HG03097 (cell line): ENCODE measurements at regions not wholly inside any gene's neighbourhood (a gene's known extent, or its start where the extent isn't known, plus 50 kb on each side); places are given as distances from the start of the nearest gene placed in this dataset.

Experiments used
- ATAC-seq: cut with Tn5 transposase; IDR thresholded peaks from one replicate; pipeline ENCODE4 v1.9.1; 2021; ENCODE audit not compliant: unreplicated experiment, low FRiP score

DNA sequence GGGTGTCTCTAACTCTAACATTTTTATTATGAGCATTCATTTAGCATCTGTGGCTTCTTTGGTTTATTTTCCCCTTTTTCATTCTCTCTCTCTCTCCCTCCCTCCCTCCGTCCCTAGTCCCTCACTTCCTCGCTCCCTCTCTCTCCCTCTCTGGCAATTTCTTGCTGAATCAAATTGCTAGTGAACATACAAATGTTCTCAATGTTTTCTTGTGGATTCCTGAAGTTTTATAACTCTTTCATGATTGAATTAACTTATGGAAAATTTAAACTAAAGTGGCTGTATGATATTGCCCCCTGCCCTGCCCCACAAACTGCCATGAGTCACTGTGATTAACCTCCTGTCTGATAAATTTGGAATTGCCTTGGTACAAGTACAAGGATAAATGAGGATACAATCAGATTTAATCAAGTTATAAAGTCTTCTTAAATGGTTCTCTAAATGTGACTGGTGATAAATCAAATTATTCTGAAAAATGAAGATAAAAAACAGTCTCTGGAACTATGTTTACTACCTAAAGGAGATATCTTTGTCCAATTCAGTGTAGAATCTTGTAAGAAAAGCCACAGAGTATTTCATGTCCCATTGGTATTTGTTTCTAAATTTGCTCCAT is 143.0 kb upstream of the PDGFD start:
- no peak for ATAC-seq

DNA sequence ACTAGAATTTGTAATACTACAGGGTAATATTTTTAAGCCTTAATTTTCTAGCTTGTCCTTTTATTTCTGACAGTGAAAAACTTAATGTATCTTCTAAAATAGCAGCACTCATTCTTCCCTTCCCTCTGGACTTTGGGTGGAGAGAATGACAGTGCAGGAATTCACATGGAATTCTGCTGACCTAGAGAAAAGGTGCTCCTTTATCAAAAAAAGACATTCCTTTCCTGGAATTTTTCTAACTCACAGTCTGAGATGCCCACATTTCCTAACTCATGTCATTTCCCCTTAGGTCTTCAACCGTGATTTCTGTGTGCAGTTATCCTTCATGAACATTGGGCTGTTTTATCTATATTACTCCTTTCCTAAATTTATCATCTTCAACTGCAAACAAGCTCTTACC is 137.8 kb upstream of the PDGFD start:
- no peak for ATAC-seq

GRCh38 chr11:104291646-104292045 is 127.7 kb upstream of the PDGFD start:
- ATAC-seq, result no peak

- ATAC-seq, result no peak
Observed at GRCh38 chr11:104286129-104286528, 122.2 kb upstream of the PDGFD start.

GRCh38 chr11:104279587-104279986 is 115.6 kb upstream of the PDGFD start:
- ATAC-seq, result no peak

DNA sequence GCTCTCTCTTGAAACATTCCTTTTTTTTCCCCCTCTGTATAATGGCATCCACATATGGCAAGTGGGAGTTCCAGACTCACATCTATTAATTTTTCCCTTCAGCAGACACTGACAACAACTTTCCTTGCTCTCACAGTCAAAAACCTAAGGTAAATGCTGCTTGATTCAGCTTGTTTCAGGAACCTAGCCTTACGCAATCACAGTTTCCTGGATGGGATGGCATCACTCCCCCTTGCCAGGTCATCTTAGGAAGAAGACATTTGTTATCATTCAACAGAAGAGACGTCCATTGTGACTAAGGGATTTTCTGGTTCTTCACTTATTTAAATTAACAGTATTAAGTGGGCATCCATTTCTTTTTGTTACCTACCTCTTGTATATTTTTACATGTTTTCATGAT is 112.0 kb upstream of the PDGFD start:
- ATAC-seq, result no peak

- no peak for ATAC-seq
Observed at GRCh38 chr11:104260456-104260855, 96.5 kb upstream of the PDGFD start.

DNA sequence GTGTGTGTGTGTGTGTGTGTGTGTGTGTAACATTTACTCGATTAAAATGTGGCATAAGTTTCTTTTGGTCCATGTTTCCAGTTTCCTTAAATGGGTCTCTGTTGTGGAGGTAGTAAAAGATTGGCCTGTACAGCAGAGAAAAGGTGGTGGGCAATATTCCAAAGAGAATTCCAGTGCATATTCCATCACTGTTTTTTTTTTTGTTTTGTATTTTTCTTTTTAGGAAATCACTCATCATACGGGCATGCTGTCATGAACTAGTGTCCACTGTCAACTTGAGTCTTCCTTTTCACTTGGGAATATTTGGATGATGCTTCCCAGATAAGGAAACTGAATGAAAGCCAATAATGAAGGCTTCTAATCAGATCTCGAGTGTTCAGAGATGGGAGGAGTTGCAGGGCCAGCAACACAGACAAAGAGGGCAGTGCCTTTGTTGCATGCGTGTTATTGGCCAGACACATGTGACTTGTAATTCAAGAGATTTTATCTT is 95.2 kb upstream of the PDGFD start:
- no peak for ATAC-seq

DNA sequence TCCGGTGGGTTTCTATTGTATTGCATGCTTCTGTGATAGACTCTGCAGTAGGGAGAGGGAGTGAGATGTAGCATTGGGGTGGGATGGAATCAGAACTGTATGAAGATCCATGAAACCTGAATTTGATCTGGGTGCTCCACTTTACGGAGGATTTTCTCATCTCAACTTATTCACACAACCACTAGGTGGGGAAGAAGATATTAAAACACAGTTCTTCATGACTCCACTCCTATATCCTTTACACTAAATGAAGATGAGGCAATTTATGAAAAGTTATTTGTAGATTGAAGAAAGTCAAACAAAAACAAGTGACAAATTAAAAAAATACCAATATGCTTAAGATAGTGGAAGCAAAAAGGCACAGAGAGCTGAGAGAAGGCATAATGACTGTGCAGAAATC is 92.6 kb upstream of the PDGFD start:
- no peak for ATAC-seq

DNA sequence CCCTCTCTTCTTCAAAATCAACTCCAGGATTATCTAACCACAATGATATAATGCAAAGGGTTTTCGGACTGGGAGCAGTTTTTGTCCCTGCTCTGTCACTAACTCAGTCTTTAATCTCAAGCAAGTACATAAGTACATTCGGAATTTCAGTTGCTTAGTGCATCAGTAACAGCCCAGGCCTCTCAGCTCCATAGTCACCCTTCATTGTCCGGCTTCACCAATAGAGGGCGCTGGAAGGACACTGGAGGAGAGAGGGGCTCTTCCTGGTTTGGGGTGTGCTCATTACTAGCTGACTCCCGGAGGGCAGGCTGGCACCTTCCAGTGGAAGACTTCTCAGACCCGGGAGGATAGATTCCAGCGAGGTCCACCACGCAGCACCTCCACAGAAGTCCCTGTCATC is 90.4 kb upstream of the PDGFD start:
- no peak for ATAC-seq

DNA sequence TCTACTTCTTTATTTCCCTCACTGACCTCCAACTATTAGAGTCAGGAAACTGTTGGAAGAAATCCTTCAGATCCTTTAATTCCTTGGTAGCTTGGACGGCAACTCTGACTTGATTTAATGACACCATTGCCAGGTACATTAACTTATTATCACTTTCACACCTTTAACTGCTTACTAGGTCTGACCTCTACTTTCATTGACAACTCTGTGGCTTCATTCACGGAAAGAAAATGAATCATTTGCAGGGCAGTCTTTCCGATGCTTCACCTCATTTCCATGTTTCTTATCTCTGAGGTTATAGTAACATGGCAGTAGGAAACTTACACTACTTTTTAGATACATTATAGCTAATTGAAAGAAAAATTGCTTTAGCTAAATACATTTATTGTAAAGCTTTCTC is 82.6 kb upstream of the PDGFD start:
- ATAC-seq, result no peak

DNA sequence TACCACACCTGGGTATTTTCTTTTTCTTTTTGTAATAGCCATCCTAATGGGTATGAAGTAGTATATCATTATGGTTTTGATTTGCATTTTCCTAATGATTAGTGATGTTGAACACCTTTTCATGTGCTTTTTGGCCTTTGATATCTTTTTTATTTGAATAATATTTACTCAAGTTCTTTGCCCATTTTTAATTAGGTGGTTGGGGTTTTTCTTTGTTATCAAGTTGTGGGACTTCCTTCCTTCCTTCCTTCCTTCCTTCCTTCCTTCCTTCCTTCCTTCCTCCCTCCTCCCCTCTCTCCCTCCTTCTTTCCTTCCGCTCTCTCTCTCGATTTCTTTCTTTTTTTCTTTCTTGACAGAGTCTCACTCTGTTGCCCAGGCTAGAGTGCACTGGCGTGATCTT is 75.0 kb upstream of the PDGFD start:
- no peak for ATAC-seq

DNA sequence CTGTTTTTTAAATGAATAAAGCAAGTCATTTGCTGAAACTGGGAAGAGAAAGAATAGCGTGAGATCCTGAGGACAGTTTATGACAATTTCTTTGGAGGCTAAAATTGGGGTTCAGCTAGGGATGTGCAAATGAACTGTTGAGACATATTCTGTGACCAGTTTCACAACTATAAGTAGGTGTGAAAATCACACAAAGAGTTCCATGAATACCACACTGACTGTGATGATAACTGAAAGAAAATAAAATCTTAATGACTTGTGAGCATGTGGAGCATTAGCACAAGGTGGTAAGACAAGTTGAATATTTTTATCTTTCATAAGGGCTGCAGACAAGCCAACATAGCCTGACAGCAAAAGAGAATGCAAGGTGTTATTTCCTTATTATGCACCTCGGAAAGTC is 61.1 kb upstream of the PDGFD start:
- ATAC-seq, result no peak

DNA sequence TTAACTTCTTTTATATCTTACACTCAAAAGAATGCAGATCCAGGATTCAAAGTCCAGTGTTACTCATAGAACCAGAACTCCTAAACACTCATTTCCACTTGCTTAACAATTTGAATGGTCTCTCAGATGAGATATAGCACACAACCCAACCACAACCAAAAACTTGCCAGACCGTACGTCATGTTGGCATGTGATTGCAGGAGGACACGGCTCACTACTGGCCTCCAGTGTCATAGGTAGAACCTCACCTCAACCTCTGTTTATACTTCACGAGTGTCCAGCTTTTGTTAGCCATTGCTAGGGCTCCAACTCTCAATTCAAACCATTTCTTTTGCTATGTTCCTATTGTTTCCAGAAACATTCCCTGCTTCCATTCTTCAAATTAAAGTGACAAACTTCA is 58.5 kb upstream of the PDGFD start:
- no peak for ATAC-seq

DNA sequence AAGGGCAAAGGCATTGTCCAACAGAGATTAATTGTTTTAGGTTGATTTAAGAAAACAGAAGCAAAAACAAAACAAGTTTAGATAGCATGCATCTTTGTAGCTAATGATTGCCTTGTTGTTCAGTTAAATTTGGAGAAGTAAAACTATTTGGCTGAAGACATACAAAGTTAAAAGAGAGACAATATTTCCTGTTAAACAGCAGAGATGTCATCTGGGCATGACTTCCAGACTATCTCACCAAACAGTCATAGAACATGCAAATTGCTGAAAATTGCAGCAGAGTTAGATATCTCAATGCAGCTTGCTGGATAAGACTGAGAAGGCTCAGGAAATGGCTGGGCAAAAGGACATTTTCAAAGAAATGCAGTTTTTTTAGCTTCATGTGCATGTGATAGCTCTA is 57.5 kb upstream of the PDGFD start:
- no peak for ATAC-seq

GRCh38 chr11:104219096-104219495 is 55.1 kb upstream of the PDGFD start:
- no peak for ATAC-seq

DNA sequence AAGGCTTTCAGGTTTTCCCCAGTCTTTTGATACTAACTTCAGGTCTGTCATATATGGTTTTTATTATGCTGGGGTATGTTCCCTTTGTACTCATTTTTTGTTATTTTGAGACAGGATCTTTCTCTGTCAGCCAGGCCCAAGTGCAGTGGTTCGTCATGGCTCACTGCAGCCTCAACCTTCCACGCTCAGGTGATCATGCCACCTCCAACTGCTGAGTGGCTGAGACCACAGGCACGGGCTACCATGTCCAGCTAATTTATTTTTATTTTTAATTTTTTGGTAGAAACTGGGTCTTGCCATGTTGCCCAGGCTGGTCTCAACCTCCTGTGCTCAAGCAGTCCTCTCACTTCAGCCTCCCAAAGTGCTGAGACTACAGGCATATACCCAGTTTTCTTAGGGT is 50.6 kb upstream of the PDGFD start:
- ATAC-seq, result no peak
